SK-N-MC (cell line): ENCODE measurements at regions not wholly inside any gene's neighbourhood (a gene's known extent, or its start where the extent isn't known, plus 50 kb on each side); places are given as distances from the start of the nearest gene placed in this dataset.

Source experiments
- EZH2 ChIP-seq: fragments of 200-600 bp; sonication (generic); IDR thresholded peaks from one replicate; pipeline ENCODE4 v1.6.1; 2017; ENCODE audit warnings: antibody characterized with exemption
- POLR2AphosphoS5 ChIP-seq: IDR thresholded peaks from 2 replicates; pipeline ENCODE4 v1.6.1; 2012; ENCODE audit warnings: mild to moderate bottlenecking, low read depth, low read length, borderline replicate concordance

GRCh38 chr4:4727536-4727935, 131.9 kb upstream of the MSX1 start:
- TF ChIP-seq POLR2AphosphoS5 (no peak), EZH2 (no peak)
